Brain microvascular endothelial cell (primary cell): ENCODE measurements at regions not wholly inside any gene's neighbourhood (a gene's known extent, or its start where the extent isn't known, plus 50 kb on each side); places are given as distances from the start of the nearest gene placed in this dataset.

ENCODE experiments used
- DNase-seq: peaks from one replicate; pipeline ENCODE4 v3.0.0-alpha.2; 2020
- H3K27ac ChIP-seq: fragments of 250-450 bp; sonication (Bioruptor Pico); 2 replicates; pipeline ENCODE4 v1.5.1; 2020; ENCODE audit warnings: mild to moderate bottlenecking, moderate library complexity
- H3K27me3 ChIP-seq: fragments of 250-450 bp; sonication (Bioruptor Pico); replicated peaks from 2 replicates; pipeline ENCODE4 v1.5.1; 2020; ENCODE audit warnings: mild to moderate bottlenecking
- H3K36me3 ChIP-seq: fragments of 250-450 bp; sonication (Bioruptor Pico); replicated peaks from 2 replicates; pipeline ENCODE4 v1.5.1; 2020; ENCODE audit warnings: mild to moderate bottlenecking
- H3K4me3 ChIP-seq: 2 replicates; pipeline ENCODE4 v1.5.1; 2011; ENCODE audit warnings: low read depth, mild to moderate bottlenecking, control low read depth, low read length, moderate library complexity
- CTCF ChIP-seq: IDR thresholded peaks from 2 replicates; pipeline ENCODE4 v1.5.1; 2011; ENCODE audit warnings: low read depth, mild to moderate bottlenecking, moderate library complexity, low read length, control low read depth, inconsistent platforms; ENCODE audit errors: missing control alignments
- in situ Hi-C: cut with HindIII; loops from 2 replicates; pipeline ENCODE4 v1.10.0; 2017; ENCODE audit warnings: low sequenced_read_pairs, low pct_ligation_motif_present

GRCh38 chr9:115275753-115276152 lies 157.8 kb upstream of the TNC start:
- TF ChIP-seq CTCF: no peak
- no peak for DNase-seq
- Histone ChIP-seq H3K4me3 (no peak overlapping the region), H3K36me3 (no peaks in the 10 kb centered on the region), H3K27me3 (no peaks in the 10 kb centered on the region), H3K27ac (no peak overlapping the region)
- in situ Hi-C loops: no loop called here

GRCh38 chr9:115276621-115277020 lies 158.7 kb upstream of the TNC start:
- peak; percentile 31 for DNase-seq
- Histone ChIP-seq H3K4me3 (no peak overlapping the region), H3K27me3 (no peaks in the 10 kb centered on the region), H3K27ac (no peak overlapping the region), H3K36me3 (no peaks in the 10 kb centered on the region)
- TF ChIP-seq CTCF: no peak
- in situ Hi-C loops: no loop called here

GRCh38 chr9:115277301-115277700 lies 159.3 kb upstream of the TNC start:
- in situ Hi-C loops: no loop called here
- no peak overlapping the region for H3K27ac ChIP-seq
- DNase-seq: no peak
- H3K36me3 ChIP-seq: no peaks in the 10 kb centered on the region
- H3K27me3 ChIP-seq: no peaks in the 10 kb centered on the region
- no peak for TF ChIP-seq CTCF
- H3K4me3 ChIP-seq: no peak overlapping the region

- no peaks in the 10 kb centered on the region for H3K36me3 ChIP-seq
- in situ Hi-C loops: no loop called here
- no peaks in the 10 kb centered on the region for H3K27me3 ChIP-seq
- TF ChIP-seq CTCF: no peak
- no peak overlapping the region for H3K27ac ChIP-seq
- H3K4me3 ChIP-seq: no peak overlapping the region
- DNase-seq: no peak
Measured at GRCh38 chr9:115278326-115279035, 160.5 kb upstream of the TNC start.

GRCh38 chr9:115283395-115283794 lies 165.4 kb upstream of the TNC start:
- no peak for TF ChIP-seq CTCF
- in situ Hi-C loops: no loop called here
- Histone ChIP-seq H3K4me3 (no peak overlapping the region), H3K27ac (no peak overlapping the region), H3K27me3 (no peaks in the 10 kb centered on the region), H3K36me3 (no peaks in the 10 kb centered on the region)
- no peak for DNase-seq

GRCh38 chr9:115285836-115286235 lies 167.9 kb upstream of the TNC start:
- H3K27ac ChIP-seq: no peak overlapping the region
- no peak for TF ChIP-seq CTCF
- no peaks in the 10 kb centered on the region for H3K27me3 ChIP-seq
- no peak for DNase-seq
- no peaks in the 10 kb centered on the region for H3K36me3 ChIP-seq
- in situ Hi-C loops: no loop called here
- H3K4me3 ChIP-seq: no peak overlapping the region
